Mesenchymal stem cell (in vitro differentiated cells and primary cell): ENCODE measurements at regions not wholly inside any gene's neighbourhood (a gene's known extent, or its start where the extent isn't known, plus 50 kb on each side); places are given as distances from the start of the nearest gene placed in this dataset.
"Not testable (repeated sequence)": the region's sequence is repeated elsewhere in the genome, so short reads cannot be mapped to it uniquely, and the experiment has no call there.

ENCODE experiments used
- DNase-seq: peaks from one replicate; pipeline ENCODE4 v3.0.0-alpha.2; 2013
- H2AFZ ChIP-seq: one replicate; pipeline ENCODE4 v1.6.1; 2013; ENCODE audit warnings: low read depth, mild to moderate bottlenecking, control low read depth, inconsistent platforms, low read length, moderate library complexity
- H2AK5ac ChIP-seq: 2 replicates; pipeline ENCODE4 v1.6.1; 2013; ENCODE audit warnings: low read length, moderate library complexity, mild to moderate bottlenecking, inconsistent platforms; ENCODE audit not compliant: severe bottlenecking
- H2BK120ac ChIP-seq: one replicate; pipeline ENCODE4 v1.6.1; 2013; ENCODE audit warnings: low read depth, mild to moderate bottlenecking, inconsistent platforms, low read length, moderate library complexity
- H2BK12ac ChIP-seq, 2 experiments: one replicate each; pipeline ENCODE4 v1.6.1; 2013; ENCODE audit warnings: inconsistent platforms in 2 of 2, low read length in 2 of 2, mild to moderate bottlenecking in 2 of 2, moderate library complexity in 2 of 2, control low read depth in 1 of 2
- H2BK15ac ChIP-seq: one replicate; pipeline ENCODE4 v1.6.1; 2013; ENCODE audit warnings: mild to moderate bottlenecking, low read depth, inconsistent platforms; ENCODE audit not compliant: poor library complexity, severe bottlenecking
- H2BK5ac ChIP-seq: 2 replicates; pipeline ENCODE4 v1.6.1; 2013; ENCODE audit warnings: low read depth, mild to moderate bottlenecking, low read length, control low read depth, inconsistent platforms; ENCODE audit not compliant: poor library complexity, severe bottlenecking
- H3K14ac ChIP-seq, 2 experiments: one replicate each; pipeline ENCODE4 v1.6.1; 2013; ENCODE audit warnings: inconsistent platforms in 2 of 2, low read length in 2 of 2, control low read depth in 1 of 2, mild to moderate bottlenecking in 1 of 2, moderate library complexity in 1 of 2
- H3K18ac ChIP-seq, 2 experiments: one replicate each; pipeline ENCODE4 v1.6.1; 2013; ENCODE audit warnings: inconsistent platforms in 2 of 2, low read length in 2 of 2, control low read depth in 1 of 2, low read depth in 1 of 2, mild to moderate bottlenecking in 1 of 2
- H3K23ac ChIP-seq, 2 experiments: one replicate each; pipeline ENCODE4 v1.6.1; 2013; ENCODE audit warnings: inconsistent platforms in 2 of 2, low read length in 2 of 2, mild to moderate bottlenecking in 2 of 2, moderate library complexity in 2 of 2, control low read depth in 1 of 2
- H3K27ac ChIP-seq: 2 replicates; pipeline ENCODE4 v1.5.1; 2013; ENCODE audit warnings: mild to moderate bottlenecking, moderate library complexity, low read length, control low read depth, inconsistent platforms; ENCODE audit not compliant: poor library complexity, severe bottlenecking
- H3K27me3 ChIP-seq, 2 experiments: 2 replicates each; pipeline versions ENCODE4 v1.6.1 to v1.7.0; 2013; ENCODE audit warnings: low read length in 2 of 2, mild to moderate bottlenecking in 2 of 2, moderate library complexity in 2 of 2, control low read depth in 1 of 2, inconsistent platforms in 1 of 2; ENCODE audit not compliant: control insufficient read depth in 1 of 2, insufficient read depth in 1 of 2
- H3K36me3 ChIP-seq, 2 experiments: 2 replicates each; pipeline versions ENCODE4 v1.6.1 to v1.7.0; 2013; ENCODE audit warnings: low read length in 2 of 2, control low read depth in 1 of 2, inconsistent platforms in 1 of 2, low read depth in 1 of 2, mild to moderate bottlenecking in 1 of 2; ENCODE audit not compliant: insufficient read depth in 2 of 2, control insufficient read depth in 1 of 2
- H3K4ac ChIP-seq, 2 experiments: one replicate each; pipeline ENCODE4 v1.6.1; 2013; ENCODE audit warnings: inconsistent platforms in 2 of 2, low read length in 2 of 2, mild to moderate bottlenecking in 2 of 2, moderate library complexity in 2 of 2, control low read depth in 1 of 2, low read depth in 1 of 2
- H3K4me1 ChIP-seq: 2 replicates; pipeline ENCODE4 v1.6.1; 2013; ENCODE audit warnings: low read depth, low read length, control low read depth; ENCODE audit not compliant: control insufficient read depth, insufficient read depth
- H3K4me2 ChIP-seq: 2 replicates; pipeline ENCODE4 v1.6.1; 2013; ENCODE audit warnings: low read length, mild to moderate bottlenecking, inconsistent platforms; ENCODE audit not compliant: poor library complexity, severe bottlenecking
- H3K4me3 ChIP-seq, 2 experiments: 2 replicates each; pipeline versions ENCODE4 v1.5.1 to v1.7.0; 2013; ENCODE audit warnings: low read length in 2 of 2, mild to moderate bottlenecking in 2 of 2, control low read depth in 1 of 2, low read depth in 1 of 2; ENCODE audit not compliant: insufficient read depth in 1 of 2
- H3K79me1 ChIP-seq: replicated peaks from 2 replicates; pipeline ENCODE4 v1.6.1; 2013; ENCODE audit warnings: mild to moderate bottlenecking, control low read depth, low read length, inconsistent platforms; ENCODE audit not compliant: poor library complexity, severe bottlenecking
- H3K9ac ChIP-seq: 2 replicates; pipeline ENCODE4 v1.7.0; 2013; ENCODE audit warnings: mild to moderate bottlenecking, low read length, moderate library complexity
- H3K9me3 ChIP-seq: 2 replicates; pipeline ENCODE4 v1.7.0; 2013; ENCODE audit warnings: mild to moderate bottlenecking, low read length; ENCODE audit not compliant: control insufficient read depth
- H4K8ac ChIP-seq: one replicate; pipeline ENCODE4 v1.6.1; 2013; ENCODE audit warnings: inconsistent platforms, mild to moderate bottlenecking, low read length, moderate library complexity
- H4K91ac ChIP-seq: one replicate; pipeline ENCODE4 v1.6.1; 2013; ENCODE audit warnings: mild to moderate bottlenecking, low read length, inconsistent platforms
- WGBS: methylation state at CpG from one replicate; pipeline ENCODE4 v1.1.7; 2013; ENCODE audit warnings: mixed read lengths; 5-methylcytosine and 5-hydroxymethylcytosine counted together

- not testable (repeated sequence) for H2BK120ac ChIP-seq, H2AK5ac ChIP-seq, H2BK12ac ChIP-seq, H2BK15ac ChIP-seq, H3K23ac ChIP-seq, H4K91ac ChIP-seq, H3K4me3 ChIP-seq, H2BK5ac ChIP-seq, H3K9ac ChIP-seq, H3K4me1 ChIP-seq, H3K79me1 ChIP-seq, H2AFZ ChIP-seq, H3K4ac ChIP-seq, H3K14ac ChIP-seq, H3K27ac ChIP-seq, H3K27me3 ChIP-seq, DNase-seq, H3K9me3 ChIP-seq, H3K36me3 ChIP-seq, H3K4me2 ChIP-seq
- Histone ChIP-seq H3K18ac (peak overlapping the region in 1 of 2 experiments; percentile 18), H4K8ac (peak overlapping the region; percentile 15)
- 100% methylated on average over 1 of the region's 2 CpGs for WGBS
These were observed 119.1 kb upstream of the RMDN2 start for GRCh38 chr2:37806004-37806403.

DNA sequence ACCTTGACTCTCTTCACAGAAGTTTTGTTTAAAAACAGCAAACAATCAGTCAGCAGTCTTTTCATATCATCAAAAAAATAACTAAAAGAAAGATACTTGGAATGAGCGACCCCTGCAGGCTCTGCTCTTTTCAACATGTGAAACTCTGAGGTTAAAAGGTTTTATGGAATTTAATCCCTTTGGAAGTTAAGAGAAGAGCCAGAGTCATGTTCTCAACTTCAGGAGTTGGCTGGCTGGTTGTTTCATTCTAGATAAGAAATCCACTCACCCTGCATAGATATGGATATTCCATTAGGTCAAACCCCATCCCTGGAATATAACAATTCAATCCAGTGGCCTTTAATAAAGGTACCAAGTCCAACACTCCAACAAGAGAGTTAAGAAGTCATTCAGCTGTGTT lies 115.6 kb upstream of the RMDN2 start:
- H3K18ac ChIP-seq = no peak overlapping the region
- DNase-seq = peak; percentile 58
- H2BK15ac ChIP-seq = no peak overlapping the region
- H3K14ac ChIP-seq = no peak overlapping the region
- H3K9me3 ChIP-seq = no peaks in the 10 kb centered on the region
- no peak overlapping the region for H2BK12ac ChIP-seq
- no peaks in the 10 kb centered on the region for H3K79me1 ChIP-seq
- H3K4me1 ChIP-seq = no peaks in the 10 kb centered on the region
- H3K4me2 ChIP-seq = no peak overlapping the region
- no peak overlapping the region for H2BK5ac ChIP-seq
- no peak overlapping the region for H2AFZ ChIP-seq
- no peak overlapping the region for H2AK5ac ChIP-seq
- no peak overlapping the region for H4K91ac ChIP-seq
- H3K4me3 ChIP-seq = no peak overlapping the region
- 0% methylated on average over 1 of the region's 1 CpG for WGBS
- no peak overlapping the region for H3K23ac ChIP-seq
- H2BK120ac ChIP-seq = no peak overlapping the region
- H3K27ac ChIP-seq = no peak overlapping the region
- H3K27me3 ChIP-seq = no peaks in the 10 kb centered on the region
- no peak overlapping the region for H4K8ac ChIP-seq
- no peaks in the 10 kb centered on the region for H3K36me3 ChIP-seq
- H3K9ac ChIP-seq = peak overlapping the region; percentile 52
- H3K4ac ChIP-seq = no peak overlapping the region

- Histone ChIP-seq H3K4me3 (no peak overlapping the region), H3K4me2 (no peak overlapping the region), H3K18ac (peak overlapping the region in 1 of 2 experiments; percentile 2), H3K9me3 (no peaks in the 10 kb centered on the region), H3K14ac (no peak overlapping the region), H2BK12ac (peak overlapping the region; percentile 39 to 83), H2BK15ac (no peak overlapping the region), H3K4me1 (no peaks in the 10 kb centered on the region), H2BK120ac (no peak overlapping the region), H3K79me1 (no peaks in the 10 kb centered on the region), H3K4ac (peak overlapping the region in 1 of 2 experiments; percentile 69), H2AK5ac (peak overlapping the region; percentile 4), H3K27me3 (no peaks in the 10 kb centered on the region), H3K36me3 (no peaks in the 10 kb centered on the region), H4K8ac (no peak overlapping the region), H2BK5ac (no peak overlapping the region), H3K9ac (peak overlapping the region; percentile 52), H3K23ac (no peak overlapping the region), H3K27ac (no peak overlapping the region), H4K91ac (no peak overlapping the region), H2AFZ (no peak overlapping the region)
- WGBS = 59% methylated on average over 2 of the region's 2 CpGs
- DNase-seq = peak; percentile 65
These were observed 115.0 kb upstream of the RMDN2 start for GRCh38 chr2:37809931-37810570.

DNA sequence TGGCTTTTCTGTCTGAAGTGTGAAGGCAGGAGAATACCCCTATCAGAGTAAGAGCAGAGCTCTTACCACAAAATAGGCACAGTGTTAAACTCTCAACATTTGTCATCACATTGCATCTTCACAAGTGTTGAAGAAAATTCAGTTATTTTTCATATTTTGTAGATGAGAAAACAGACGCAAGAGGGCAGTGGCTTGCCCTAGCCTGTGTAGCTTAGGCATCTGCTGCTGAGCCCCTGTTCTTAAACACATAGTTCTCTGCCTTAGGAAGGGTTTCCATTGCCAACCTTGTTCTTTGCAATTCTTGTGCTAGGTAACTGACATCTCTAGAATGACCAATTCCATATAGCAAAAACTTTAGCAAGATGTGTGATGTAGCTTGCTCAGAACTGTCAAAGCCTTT lies 112.7 kb upstream of the RMDN2 start:
- 94% methylated on average over 1 of the region's 1 CpG for WGBS

More for the DNA sequence above, 112.7 kb upstream of the RMDN2 start:
- Histone ChIP-seq H2BK12ac (no peak overlapping the region), H3K4me2 (no peak overlapping the region), H3K23ac (no peak overlapping the region), H3K4ac (no peak overlapping the region), H3K27ac (no peak overlapping the region), H2BK120ac (peak overlapping the region; percentile 49), H3K4me1 (peaks cover 3% of the 10 kb centered on the region), H3K14ac (no peak overlapping the region), H2AK5ac (no peak overlapping the region), H3K9ac (no peak overlapping the region), H3K79me1 (no peaks in the 10 kb centered on the region), H2BK15ac (no peak overlapping the region), H3K18ac (peak overlapping the region in 1 of 2 experiments; percentile 33), H3K27me3 (no peaks in the 10 kb centered on the region), H3K36me3 (no peaks in the 10 kb centered on the region), H3K9me3 (no peaks in the 10 kb centered on the region), H4K8ac (no peak overlapping the region), H2AFZ (no peak overlapping the region), H3K4me3 (no peak overlapping the region), H4K91ac (no peak overlapping the region), H2BK5ac (no peak overlapping the region)
- no peak for DNase-seq
